ENCODE measurements at regions not wholly inside any gene's neighbourhood (a gene's known extent, or its start where the extent isn't known, plus 50 kb on each side); places are given as distances from the start of the nearest gene placed in this dataset.

DNA sequence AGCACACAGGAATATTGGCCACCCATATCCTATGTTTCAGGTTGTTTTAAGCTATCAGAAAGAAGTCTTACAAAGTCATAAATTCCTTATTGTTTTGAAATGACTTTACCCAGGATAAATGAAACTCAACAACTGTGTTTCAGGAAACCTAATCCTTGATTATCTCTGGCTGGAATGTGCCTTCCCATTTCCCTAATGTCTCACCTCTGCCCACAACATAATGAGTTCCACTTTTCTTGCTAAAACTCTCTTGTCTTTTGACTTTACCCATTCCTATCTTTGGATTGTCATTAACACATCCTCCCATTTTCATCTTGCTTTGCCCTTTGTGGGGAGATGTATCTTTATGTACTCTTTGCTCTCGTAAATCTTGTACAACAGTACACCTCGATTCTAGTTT is 200.0 kb upstream of the DNAJC19 start:
- Histone ChIP-seq H3K23me2 (ENCODE audit: low read depth, low read length) (no peaks in the 10 kb centered on the region), H2BK12ac (ENCODE audit: low read depth, low read length) (no peak overlapping the region), H3K79me1 (ENCODE audit: low read depth, low read length) (no peaks in the 10 kb centered on the region), H3K14ac (ENCODE audit: insufficient read length) (no peak overlapping the region), H3K4me2 (ENCODE audit: insufficient read depth in 1 of 2, low read depth in 2 of 2, low read length in 2 of 2) (no peak overlapping the region), H3K56ac (replicated peaks; ENCODE audit: insufficient read length, low read depth, low read length) (no peak overlapping the region), H4K20me1 (replicated peaks in 1 of 2; ENCODE audit: control insufficient read depth in 1 of 2, insufficient read depth in 2 of 2, low read length in 2 of 2) (no peaks in the 10 kb centered on the region), H3K4me1 (replicated peaks in 1 of 4; ENCODE audit: control insufficient read depth in 3 of 4, insufficient read depth in 4 of 4, low read length in 3 of 4) (no peaks in the 10 kb centered on the region), H2BK15ac (ENCODE audit: low read length) (no peak overlapping the region), H3K27ac (ENCODE audit: low read depth, low read length) (no peak overlapping the region), H3K27me3 (replicated peaks in 1 of 4; ENCODE audit: control insufficient read depth in 3 of 4, extremely low read depth in 1 of 4, insufficient read depth in 3 of 4, low read length in 3 of 4) (no peaks in the 10 kb centered on the region), H3K23ac (ENCODE audit: insufficient read length) (no peak overlapping the region), H2BK5ac (ENCODE audit: low read depth, low read length) (no peak overlapping the region), H3K18ac (ENCODE audit: extremely low read depth, low read length) (no peak overlapping the region), H2AFZ (ENCODE audit: low read length) (no peak overlapping the region), H3K79me2 (ENCODE audit: control insufficient read depth in 1 of 2, insufficient read depth in 2 of 2, low read length in 2 of 2) (no peaks in the 10 kb centered on the region), H4K8ac (ENCODE audit: extremely low read depth, insufficient read depth, low read length) (no peak overlapping the region), H3K4ac (replicated peaks; ENCODE audit: insufficient read length, low read depth, low read length) (no peak overlapping the region), H3K4me3 (ENCODE audit: extremely low read depth in 1 of 4, insufficient read depth in 2 of 4, low read depth in 3 of 4, low read length in 4 of 4) (no peak overlapping the region), H4K91ac (replicated peaks; ENCODE audit: insufficient read length, low read length) (no peak overlapping the region), H4K5ac (ENCODE audit: insufficient read length, low read depth, low read length) (no peak overlapping the region), H2AK5ac (ENCODE audit: low read depth, low read length) (no peak overlapping the region), H2BK120ac (replicated peaks; ENCODE audit: low read depth, low read length) (no peak overlapping the region), H2BK20ac (ENCODE audit: low read length) (no peak overlapping the region), H3K36me3 (ENCODE audit: control insufficient read depth in 2 of 4, insufficient read depth in 4 of 4, low read length in 3 of 4) (no peaks in the 10 kb centered on the region), H3K9me3 (ENCODE audit: insufficient read depth in 2 of 2, low read depth in 1 of 2, low read length in 1 of 2) (no peaks in the 10 kb centered on the region), H3K9ac (replicated peaks in 1 of 4; ENCODE audit: extremely low read depth in 1 of 4, low read depth in 3 of 4, low read length in 3 of 4) (no peak overlapping the region)
- DNase-seq (ENCODE audit: low read depth in 1 of 2, low spot score in 2 of 2), result no peak
- WGBS, 2 experiments (ENCODE audit: extremely low coverage in 1 of 2, insufficient coverage in 1 of 2, insufficient read length in 1 of 2, insufficient replicate concordance in 2 of 2, low coverage in 1 of 2, low lambda C conversion rate in 2 of 2, missing lambda C conversion rate in 1 of 2), result 85% methylated on average over 2 of the region's 2 CpGs; no CpG with 5 or more reads in 1 of the 2 experiments
- no peak for FAIRE-seq
- ChIA-PET POLR2A (ENCODE audit: partially characterized antibody) (no interaction called here), CTCF (ENCODE audit: partially characterized antibody) (no interaction called here)
- TF ChIP-seq TAF1 (IDR thresholded peaks at IDR 0.05; ENCODE audit: low read depth, low read length) (no peak), JUND (IDR thresholded peaks at IDR 0.05; ENCODE audit: low read length) (no peak), POLR2AphosphoS5 (IDR thresholded peaks at IDR 0.05; ENCODE audit: low read depth, low read length) (no peak), CBX8 (IDR thresholded peaks at IDR 0.05; ENCODE audit: borderline replicate concordance, low read depth, low read length) (no peak), SP2 (IDR thresholded peaks at IDR 0.05; ENCODE audit: low read length) (no peak), RBBP5 (IDR thresholded peaks at IDR 0.05; ENCODE audit: borderline replicate concordance, low read depth, low read length) (no peak), HDAC6 (IDR thresholded peaks at IDR 0.05; ENCODE audit: low read depth, low read length) (no peak), EGR1 (IDR thresholded peaks at IDR 0.05; ENCODE audit: borderline replicate concordance, low read depth, low read length) (no peak), CHD2 (IDR thresholded peaks at IDR 0.05; ENCODE audit: low read length) (no peak), CHD1 (IDR thresholded peaks at IDR 0.05; ENCODE audit: low read depth, low read length) (no peak), GTF2F1 (IDR thresholded peaks at IDR 0.05; ENCODE audit: borderline replicate concordance, low read depth, low read length) (no peak), RFX5 (IDR thresholded peaks at IDR 0.05; ENCODE audit: borderline replicate concordance, low read depth, low read length) (no peak), FOSL1 (IDR thresholded peaks at IDR 0.05; ENCODE audit: insufficient read depth, low read depth, low read length) (no peak), BRCA1 (IDR thresholded peaks at IDR 0.05; ENCODE audit: low read depth, low read length) (no peak), KDM4A (IDR thresholded peaks at IDR 0.05; ENCODE audit: low read depth, low read length, severe bottlenecking) (no peak), SP1 (IDR thresholded peaks at IDR 0.05; ENCODE audit: low read depth, low read length) (no peak), EP300 (IDR thresholded peaks at IDR 0.05; ENCODE audit: borderline replicate concordance in 1 of 2, low read depth in 2 of 2, low read length in 2 of 2) (no peak)
